A549 (cell line): ENCODE measurements at regions not wholly inside any gene's neighbourhood (a gene's known extent, or its start where the extent isn't known, plus 50 kb on each side); places are given as distances from the start of the nearest gene placed in this dataset.

Experiments
- ATAC-seq, 2 experiments: fragments of 200-7000 bp in 1 of 2; fragments of >200 bp in 1 of 2; cut with Nextera tagmentation in 1 of 2; cut with Tn5 transposase in 1 of 2; 3 replicates each; pipeline versions ENCODE4 v1.8.0 to v1.9.1; 2018 to 2020; ENCODE audit warnings: mild to moderate bottlenecking in 1 of 2, moderate library complexity in 1 of 2
- CTCF ChIA-PET: fragments of 300-600 bp; sonication (Branson Sonifier 250); formaldehyde crosslinking; extraction: SDS; loops from one replicate; lab custom pipeline; 2021; ENCODE audit warnings: antibody characterized with exemption, inconsistent platforms; lab: Yijun Ruan, JAX
- POLR2A ChIA-PET: fragments of 350-600 bp; formaldehyde crosslinking; extraction: SDS; loops from one replicate; lab custom pipeline; 2021; ENCODE audit warnings: antibody characterized with exemption, inconsistent platforms; lab: Yijun Ruan, JAX
- DNase-seq, 2 experiments: peaks; one replicate each; pipeline versions ENCODE4 v3.0.0 to v3.0.0-alpha.2; 2011 to 2016; ENCODE audit warnings: low read depth in 1 of 2, low spot score in 1 of 2
- FAIRE-seq: peaks from 2 replicates; lab custom pipeline; 2011; peaks lifted over from hg19 to GRCh38; lab: Jason Lieb, UNC
- H3K27ac ChIP-seq, 2 experiments: fragments of >200 bp; sonication (Bioruptor Twin); formaldehyde crosslinking; 3 replicates each; pipeline ENCODE4 v1.5.1; 2016 to 2017
- H3K4me1 ChIP-seq: fragments of >200 bp; sonication (Bioruptor Twin); formaldehyde crosslinking; 3 replicates; pipeline ENCODE4 v1.6.1; 2016
- H3K4me2 ChIP-seq: fragments of >200 bp; sonication (Bioruptor Twin); formaldehyde crosslinking; 3 replicates; pipeline ENCODE4 v1.6.1; 2016
- H3K4me3 ChIP-seq: fragments of >200 bp; sonication (Bioruptor Twin); formaldehyde crosslinking; 3 replicates; pipeline ENCODE4 v1.5.1; 2016
- H3K9me3 ChIP-seq: fragments of >200 bp; sonication (Bioruptor Twin); formaldehyde crosslinking; 3 replicates; pipeline ENCODE4 v1.6.1; 2016
- ATOH8 ChIP-seq: fragments of 250-450 bp; sonication (Bioruptor Pico); IDR thresholded peaks from 2 replicates; pipeline ENCODE4 v1.5.0; 2020; ENCODE audit warnings: low read depth, mild to moderate bottlenecking, moderate library complexity
- BHLHE40 ChIP-seq: IDR thresholded peaks from 2 replicates; pipeline ENCODE4 v1.6.1; 2012; ENCODE audit warnings: low read depth, low read length, inconsistent platforms
- CTCF ChIP-seq: fragments of >200 bp; sonication (Bioruptor Twin); formaldehyde crosslinking; IDR thresholded peaks from 3 replicates; pipeline ENCODE4 v1.5.1; 2016
- EP300 ChIP-seq, 2 experiments: fragments of >200 bp; sonication (Bioruptor Twin); formaldehyde crosslinking; IDR thresholded peaks; 2 replicates in 1 of 2; 3 replicates in 1 of 2; pipeline ENCODE4 v1.6.1; 2016 to 2017
- HMGXB4 ChIP-seq: fragments of 250-450 bp; sonication (Bioruptor Pico); IDR thresholded peaks from 2 replicates; pipeline ENCODE4 v1.5.0; 2021; ENCODE audit warnings: mild to moderate bottlenecking, moderate library complexity, borderline replicate concordance
- HOXB13 ChIP-seq: fragments of 250-450 bp; sonication (Bioruptor Pico); IDR thresholded peaks from 2 replicates; pipeline ENCODE4 v1.5.0; 2020; ENCODE audit warnings: low read depth, mild to moderate bottlenecking, moderate library complexity
- HOXB5 ChIP-seq: fragments of 250-450 bp; sonication (Bioruptor Pico); IDR thresholded peaks from 2 replicates; pipeline ENCODE4 v1.5.0; 2020; ENCODE audit warnings: mild to moderate bottlenecking, moderate library complexity
- KDM1A ChIP-seq: fragments of 200-600 bp; sonication (generic); IDR thresholded peaks from 2 replicates; pipeline ENCODE4 v1.6.1; 2016; ENCODE audit warnings: low read depth, mild to moderate bottlenecking
- KDM5A ChIP-seq: fragments of 200-600 bp; sonication (generic); IDR thresholded peaks from 2 replicates; pipeline ENCODE4 v1.6.1; 2016; ENCODE audit warnings: antibody characterized with exemption, mild to moderate bottlenecking
- RARB ChIP-seq: fragments of 250-450 bp; sonication (Bioruptor Pico); IDR thresholded peaks from 2 replicates; pipeline ENCODE4 v1.8.0; 2021; ENCODE audit warnings: mild to moderate bottlenecking, moderate library complexity
- REST ChIP-seq: fragments of 200-600 bp; sonication (generic); IDR thresholded peaks from 2 replicates; pipeline ENCODE4 v1.6.1; 2016; ENCODE audit warnings: antibody characterized with exemption, mild to moderate bottlenecking, moderate library complexity
- RNF2 ChIP-seq: fragments of 200-600 bp; sonication (generic); IDR thresholded peaks from 2 replicates; pipeline ENCODE4 v1.6.1; 2016; ENCODE audit warnings: low read depth, mild to moderate bottlenecking, antibody characterized with exemption, moderate library complexity, borderline replicate concordance
- SMC3 ChIP-seq: fragments of >200 bp; sonication (Bioruptor Twin); formaldehyde crosslinking; IDR thresholded peaks from 3 replicates; pipeline ENCODE4 v1.6.1; 2018; ENCODE audit warnings: inconsistent platforms
- TP53 ChIP-seq: fragments of 250-450 bp; sonication (Bioruptor Pico); IDR thresholded peaks from 2 replicates; pipeline ENCODE4 v1.5.0; 2021; ENCODE audit warnings: mild to moderate bottlenecking, moderate library complexity
- ZC3H11A ChIP-seq: fragments of 450-650 bp; IDR thresholded peaks from 2 replicates; pipeline ENCODE4 v1.6.1; 2014; ENCODE audit warnings: antibody characterized with exemption, mild to moderate bottlenecking
- ZSCAN20 ChIP-seq: fragments of 250-450 bp; sonication (Bioruptor Pico); IDR thresholded peaks from 2 replicates; pipeline ENCODE4 v1.8.0; 2022; ENCODE audit warnings: mild to moderate bottlenecking, moderate library complexity
- WGBS: methylation state at CpG from one replicate; pipeline ENCODE4 v1.1.6; 2017; ENCODE audit errors: missing lambda C conversion rate; 5-methylcytosine and 5-hydroxymethylcytosine counted together
- TF ChIP-seq, protein P1 (sequence below): fragments of >200 bp; sonication (Bioruptor Twin); formaldehyde crosslinking; IDR thresholded peaks from 3 replicates; pipeline ENCODE4 v1.6.1; 2016
- TF ChIP-seq, protein P2 (sequence below): IDR thresholded peaks from 2 replicates; pipeline ENCODE4 v1.6.1; 2012
- TF ChIP-seq, protein P3 (sequence below): IDR thresholded peaks from 2 replicates; pipeline ENCODE4 v1.6.1; 2012; ENCODE audit warnings: low read depth, borderline replicate concordance

DNA sequence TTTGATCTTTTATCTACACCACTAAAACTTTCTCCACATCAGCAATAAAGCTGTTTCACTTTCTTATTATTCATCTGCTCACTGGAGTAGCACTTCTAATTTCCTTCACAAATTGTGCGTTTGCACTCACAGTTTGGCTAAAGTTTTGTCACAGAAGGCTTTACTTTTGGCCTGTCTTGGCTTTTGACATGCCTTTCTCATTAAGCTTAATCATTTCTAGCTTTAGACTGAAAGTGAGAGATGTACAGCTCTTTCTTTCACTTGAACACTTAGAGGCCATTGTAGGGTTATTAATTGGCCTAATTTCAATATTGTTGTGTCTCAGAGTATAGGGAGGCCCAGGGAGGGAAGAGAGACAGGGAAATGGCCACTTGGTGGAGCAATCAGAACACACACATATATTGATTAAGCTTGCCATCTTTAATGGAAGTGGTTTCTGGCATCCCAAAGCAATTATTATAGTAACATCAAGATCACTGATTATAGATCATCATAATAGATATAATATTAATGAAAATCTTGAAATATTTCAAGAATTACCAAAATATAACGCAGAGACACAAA lies 512.5 kb downstream of the ETV1 start:
- TF ChIP-seq ZSCAN20 (CRISPR knock-in tag) (no peak), HMGXB4 (no peak), REST (no peak), HOXB5 (no peak), RARB (CRISPR knock-in tag) (no peak), KDM5A (no peak), RNF2 (no peak), HOXB13 (no peak), BHLHE40 (no peak), ATOH8 (CRISPR knock-in tag) (no peak), SMC3 (no peak), ZC3H11A (no peak), CTCF (no peak), KDM1A (no peak), EP300 (IDR thresholded peaks at IDR 0.05) (no peak), TP53 (CRISPR knock-in tag) (no peak)
- TF ChIP-seq, protein P1, sequence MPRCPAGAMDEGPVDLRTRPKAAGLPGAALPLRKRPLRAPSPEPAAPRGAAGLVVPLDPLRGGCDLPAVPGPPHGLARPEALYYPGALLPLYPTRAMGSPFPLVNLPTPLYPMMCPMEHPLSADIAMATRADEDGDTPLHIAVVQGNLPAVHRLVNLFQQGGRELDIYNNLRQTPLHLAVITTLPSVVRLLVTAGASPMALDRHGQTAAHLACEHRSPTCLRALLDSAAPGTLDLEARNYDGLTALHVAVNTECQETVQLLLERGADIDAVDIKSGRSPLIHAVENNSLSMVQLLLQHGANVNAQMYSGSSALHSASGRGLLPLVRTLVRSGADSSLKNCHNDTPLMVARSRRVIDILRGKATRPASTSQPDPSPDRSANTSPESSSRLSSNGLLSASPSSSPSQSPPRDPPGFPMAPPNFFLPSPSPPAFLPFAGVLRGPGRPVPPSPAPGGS, result no peak
- TF ChIP-seq, protein P2, sequence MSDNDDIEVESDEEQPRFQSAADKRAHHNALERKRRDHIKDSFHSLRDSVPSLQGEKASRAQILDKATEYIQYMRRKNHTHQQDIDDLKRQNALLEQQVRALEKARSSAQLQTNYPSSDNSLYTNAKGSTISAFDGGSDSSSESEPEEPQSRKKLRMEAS, result no peak
- TF ChIP-seq, protein P3, sequence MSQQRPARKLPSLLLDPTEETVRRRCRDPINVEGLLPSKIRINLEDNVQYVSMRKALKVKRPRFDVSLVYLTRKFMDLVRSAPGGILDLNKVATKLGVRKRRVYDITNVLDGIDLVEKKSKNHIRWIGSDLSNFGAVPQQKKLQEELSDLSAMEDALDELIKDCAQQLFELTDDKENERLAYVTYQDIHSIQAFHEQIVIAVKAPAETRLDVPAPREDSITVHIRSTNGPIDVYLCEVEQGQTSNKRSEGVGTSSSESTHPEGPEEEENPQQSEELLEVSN, result no peak
- no peak overlapping the region for H3K4me3 ChIP-seq
- no peak overlapping the region for H3K4me2 ChIP-seq
- POLR2A ChIA-PET, result no interaction called here
- ATAC-seq (no peak), DNase-seq (no peak), FAIRE-seq (no peak)
- CTCF ChIA-PET, result interaction anchor here (0.8 to 1.6 kb wide), 2 partner anchors 12 to 100 kb away, joined by 4 read pairs; no protein-coding TSS in a partner anchor
- H3K4me1 ChIP-seq, result no peaks in the 10 kb centered on the region
- whole genome bisulfite sequencing, result 4% methylated on average over 2 of the region's 2 CpGs
- H3K9me3 ChIP-seq, result no peaks in the 10 kb centered on the region
- H3K27ac ChIP-seq, result no peak overlapping the region
